Endodermal cell (in vitro differentiated cells): ENCODE measurements at regions not wholly inside any gene's neighbourhood (a gene's known extent, or its start where the extent isn't known, plus 50 kb on each side); places are given as distances from the start of the nearest gene placed in this dataset.
"Not testable (repeated sequence)": the region's sequence is repeated elsewhere in the genome, so short reads cannot be mapped to it uniquely, and the experiment has no call there.

Experiments
- DNase-seq: peaks from one replicate; pipeline ENCODE4 v3.0.0-alpha.2; 2017
- H3K27ac ChIP-seq: 2 replicates; pipeline ENCODE4 v1.5.1; 2013; ENCODE audit warnings: mild to moderate bottlenecking, low read depth, low read length, moderate library complexity
- H3K27me3 ChIP-seq: 2 replicates; pipeline ENCODE4 v1.6.1; 2013; ENCODE audit warnings: mild to moderate bottlenecking, low read length, moderate library complexity; ENCODE audit not compliant: insufficient read depth, control insufficient read depth, poor library complexity, severe bottlenecking
- H3K36me3 ChIP-seq: 2 replicates; pipeline ENCODE4 v1.7.0; 2013; ENCODE audit warnings: mild to moderate bottlenecking, low read length, moderate library complexity; ENCODE audit not compliant: control insufficient read depth, insufficient read depth
- H3K4me1 ChIP-seq: one replicate; pipeline ENCODE4 v1.7.0; 2013; ENCODE audit warnings: low read length; ENCODE audit not compliant: control insufficient read depth, insufficient read depth
- H3K4me3 ChIP-seq: 2 replicates; pipeline ENCODE4 v1.5.1; 2013; ENCODE audit warnings: mild to moderate bottlenecking, low read length, moderate library complexity
- H3K9ac ChIP-seq: 2 replicates; pipeline ENCODE4 v1.6.1; 2013; ENCODE audit warnings: mild to moderate bottlenecking, low read length, moderate library complexity; ENCODE audit not compliant: poor library complexity, severe bottlenecking; ENCODE audit errors: extremely low read depth
- H3K9me3 ChIP-seq: 2 replicates; pipeline ENCODE4 v1.6.1; 2013; ENCODE audit warnings: mild to moderate bottlenecking, low read length, moderate library complexity; ENCODE audit not compliant: control insufficient read depth
- H3K27ac Mint-ChIP-seq: 2 replicates; pipeline ENCODE4 v1.8.0; 2020; ENCODE audit warnings: mixed read lengths
- H3K27me3 Mint-ChIP-seq: 2 replicates; pipeline ENCODE4 v1.8.0; 2021; ENCODE audit warnings: mild to moderate bottlenecking, mixed read lengths; ENCODE audit not compliant: insufficient read depth
- H3K36me3 Mint-ChIP-seq: 2 replicates; pipeline ENCODE4 v1.8.0; 2020; ENCODE audit warnings: low read depth, mixed read lengths
- H3K4me1 Mint-ChIP-seq: 2 replicates; pipeline ENCODE4 v1.8.0; 2020; ENCODE audit warnings: mixed read lengths
- H3K4me3 Mint-ChIP-seq: 2 replicates; pipeline ENCODE4 v1.8.0; 2020; ENCODE audit warnings: mild to moderate bottlenecking, moderate library complexity, mixed read lengths
- H3K9me3 Mint-ChIP-seq: 2 replicates; pipeline ENCODE4 v1.8.0; 2020; ENCODE audit warnings: mild to moderate bottlenecking, mixed read lengths
- WGBS, 2 experiments: methylation state at CpG; one replicate each; pipeline versions ENCODE4 v1.1.5 to v1.1.7; 2013; ENCODE audit warnings: missing lambda C conversion rate in 2 of 2, mixed read lengths in 1 of 2; ENCODE audit not compliant: insufficient coverage in 1 of 2, insufficient read length in 1 of 2; 5-methylcytosine and 5-hydroxymethylcytosine counted together
- TF ChIP-seq, protein P1 (sequence below): fragments of 200-600 bp; sonication (generic); conservative IDR thresholded peaks from 2 replicates; pipeline ENCODE4 v1.5.0; 2021; ENCODE audit warnings: antibody characterized with exemption, mild to moderate bottlenecking

GRCh38 chr6:145567684-145568252, 167.6 kb downstream of the EPM2A start:
- 80% methylated on average over 1 of the region's 1 CpG; no CpG with 5 or more reads in 1 of the 2 experiments for WGBS, 2 experiments
- Mint-ChIP-seq H3K27me3 (no peaks in the 10 kb centered on the region), H3K36me3 (no peaks in the 10 kb centered on the region), H3K4me1 (peaks cover 7% of the 10 kb centered on the region), H3K9me3 (no peaks in the 10 kb centered on the region), H3K27ac (no peak overlapping the region), H3K4me3 (no peak overlapping the region)
- no peak overlapping the region for H3K27ac ChIP-seq
- H3K9me3 ChIP-seq: no peaks in the 10 kb centered on the region
- DNase-seq: no peak
- H3K36me3 ChIP-seq: no peaks in the 10 kb centered on the region
- H3K27me3 ChIP-seq: no peaks in the 10 kb centered on the region
- no peaks in the 10 kb centered on the region for H3K4me1 ChIP-seq
- H3K9ac ChIP-seq: no peak overlapping the region
- no peak overlapping the region for H3K4me3 ChIP-seq
- TF ChIP-seq, protein P1, sequence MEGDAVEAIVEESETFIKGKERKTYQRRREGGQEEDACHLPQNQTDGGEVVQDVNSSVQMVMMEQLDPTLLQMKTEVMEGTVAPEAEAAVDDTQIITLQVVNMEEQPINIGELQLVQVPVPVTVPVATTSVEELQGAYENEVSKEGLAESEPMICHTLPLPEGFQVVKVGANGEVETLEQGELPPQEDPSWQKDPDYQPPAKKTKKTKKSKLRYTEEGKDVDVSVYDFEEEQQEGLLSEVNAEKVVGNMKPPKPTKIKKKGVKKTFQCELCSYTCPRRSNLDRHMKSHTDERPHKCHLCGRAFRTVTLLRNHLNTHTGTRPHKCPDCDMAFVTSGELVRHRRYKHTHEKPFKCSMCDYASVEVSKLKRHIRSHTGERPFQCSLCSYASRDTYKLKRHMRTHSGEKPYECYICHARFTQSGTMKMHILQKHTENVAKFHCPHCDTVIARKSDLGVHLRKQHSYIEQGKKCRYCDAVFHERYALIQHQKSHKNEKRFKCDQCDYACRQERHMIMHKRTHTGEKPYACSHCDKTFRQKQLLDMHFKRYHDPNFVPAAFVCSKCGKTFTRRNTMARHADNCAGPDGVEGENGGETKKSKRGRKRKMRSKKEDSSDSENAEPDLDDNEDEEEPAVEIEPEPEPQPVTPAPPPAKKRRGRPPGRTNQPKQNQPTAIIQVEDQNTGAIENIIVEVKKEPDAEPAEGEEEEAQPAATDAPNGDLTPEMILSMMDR: no peak

GRCh38 chr6:145569140-145569539, 166.2 kb downstream of the EPM2A start:
- H3K9me3 ChIP-seq: peaks cover 10% of the 10 kb centered on the region
- no peak for DNase-seq
- peaks cover 9% of the 10 kb centered on the region for H3K9me3 Mint-ChIP-seq

DNA sequence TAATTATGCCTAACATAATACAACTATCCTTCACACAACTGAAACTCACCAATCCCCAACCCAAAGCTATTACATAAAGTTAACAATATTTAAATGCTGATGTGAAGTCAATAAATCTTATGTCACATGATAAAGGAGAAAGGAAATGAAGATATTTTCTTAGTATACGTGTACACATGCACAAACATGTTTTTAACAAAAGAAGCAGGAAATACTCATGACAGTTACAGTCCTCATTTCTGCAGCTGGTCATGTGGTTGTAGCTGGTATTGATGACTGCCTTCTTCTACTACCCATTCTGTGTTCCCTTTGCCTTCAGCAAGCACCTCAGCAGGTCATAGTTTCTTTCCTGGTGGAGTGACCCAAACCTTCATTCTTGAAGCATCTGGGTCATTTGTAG, 165.0 kb downstream of the EPM2A start:
- H3K4me3 Mint-ChIP-seq, H3K36me3 ChIP-seq, H3K4me1 ChIP-seq, H3K9ac ChIP-seq, H3K27ac Mint-ChIP-seq, DNase-seq, H3K4me1 Mint-ChIP-seq, H3K36me3 Mint-ChIP-seq, H3K4me3 ChIP-seq, H3K27me3 ChIP-seq, H3K27ac ChIP-seq, H3K27me3 Mint-ChIP-seq: not testable (repeated sequence)
- H3K9me3 Mint-ChIP-seq: peaks cover 21% of the 10 kb centered on the region
- H3K9me3 ChIP-seq: peaks cover 22% of the 10 kb centered on the region
- 100% methylated on average over 1 of the region's 1 CpG for WGBS, 2 experiments

More at GRCh38 chr6:145569140-145569539, 166.2 kb downstream of the EPM2A start:
- Histone ChIP-seq H3K27ac (no peak overlapping the region), H3K9ac (no peak overlapping the region), H3K4me1 (no peaks in the 10 kb centered on the region), H3K27me3 (no peaks in the 10 kb centered on the region), H3K4me3 (no peak overlapping the region), H3K36me3 (no peaks in the 10 kb centered on the region)
- Mint-ChIP-seq H3K4me3 (no peak overlapping the region), H3K4me1 (peaks cover 7% of the 10 kb centered on the region), H3K27ac (no peak overlapping the region), H3K27me3 (no peaks in the 10 kb centered on the region), H3K36me3 (no peaks in the 10 kb centered on the region)
- TF ChIP-seq, protein P1: no peak
- WGBS, 2 experiments: 88 to 100% methylated on average over 2 to 3 of the region's 3 CpGs

GRCh38 chr6:145574269-145574668, 161.1 kb downstream of the EPM2A start:
- H3K27ac ChIP-seq, H3K4me1 Mint-ChIP-seq, DNase-seq, H3K36me3 ChIP-seq, H3K4me1 ChIP-seq, H3K27me3 Mint-ChIP-seq, H3K9ac ChIP-seq, H3K27ac Mint-ChIP-seq, H3K27me3 ChIP-seq, H3K4me3 Mint-ChIP-seq: not testable (repeated sequence)
- 100% methylated on average over 1 of the region's 1 CpG for WGBS, 2 experiments
- Mint-ChIP-seq H3K36me3 (peaks cover 12% of the 10 kb centered on the region), H3K9me3 (peaks cover 58% of the 10 kb centered on the region)
- peak overlapping the region; percentile 56 for H3K4me3 ChIP-seq
- H3K9me3 ChIP-seq: peaks cover 55% of the 10 kb centered on the region
